GM23338 (cell line): ENCODE measurements at regions not wholly inside any gene's neighbourhood (a gene's known extent, or its start where the extent isn't known, plus 50 kb on each side); places are given as distances from the start of the nearest gene placed in this dataset.

Experiments
- ATAC-seq: fragments of 200-7000 bp; cut with Tn5 transposase; 3 replicates; pipeline ENCODE4 v1.9.1; 2020
- DNase-seq: peaks from one replicate; pipeline ENCODE4 v3.0.0-alpha.2; 2015; ENCODE audit warnings: low spot score
- H2AFZ ChIP-seq: fragments of 200-600 bp; sonication (generic); 2 replicates; pipeline ENCODE4 v1.8.0; 2016; ENCODE audit warnings: antibody characterized with exemption, mild to moderate bottlenecking, moderate library complexity
- H3F3A ChIP-seq: fragments of 200-600 bp; sonication (generic); replicated peaks from 2 replicates; pipeline ENCODE4 v1.8.0; 2017; ENCODE audit warnings: antibody characterized with exemption, mixed run types, low read depth
- H3K27ac ChIP-seq: fragments of 200-600 bp; sonication (generic); 2 replicates; pipeline ENCODE4 v1.6.1; 2016; ENCODE audit warnings: low read depth
- H3K27me3 ChIP-seq: fragments of 200-600 bp; sonication (generic); 2 replicates; pipeline ENCODE4 v1.8.0; 2016; ENCODE audit warnings: mild to moderate bottlenecking, mixed run types, moderate library complexity; ENCODE audit not compliant: insufficient read depth
- H3K36me3 ChIP-seq: fragments of 200-600 bp; sonication (generic); 2 replicates; pipeline ENCODE4 v1.8.0; 2016; ENCODE audit warnings: mild to moderate bottlenecking; ENCODE audit not compliant: insufficient read depth
- H3K4me1 ChIP-seq: fragments of 200-600 bp; sonication (generic); 2 replicates; pipeline ENCODE4 v1.8.0; 2016; ENCODE audit warnings: mild to moderate bottlenecking, moderate library complexity; ENCODE audit not compliant: insufficient read depth
- H3K4me2 ChIP-seq: fragments of 200-600 bp; sonication (generic); 2 replicates; pipeline ENCODE4 v1.7.1; 2017; ENCODE audit warnings: mixed run types
- H3K4me3 ChIP-seq: fragments of 200-600 bp; sonication (generic); 2 replicates; pipeline ENCODE4 v1.6.1; 2016; ENCODE audit warnings: mixed run types
- H3K79me2 ChIP-seq: fragments of 200-600 bp; sonication (generic); replicated peaks from 2 replicates; pipeline ENCODE4 v1.8.0; 2017; ENCODE audit warnings: mild to moderate bottlenecking; ENCODE audit not compliant: insufficient read depth
- H3K9me2 ChIP-seq: fragments of 200-600 bp; sonication (generic); 2 replicates; pipeline ENCODE4 v1.8.0; 2017; ENCODE audit not compliant: insufficient read depth
- H4K20me1 ChIP-seq: fragments of 200-600 bp; sonication (generic); replicated peaks from 2 replicates; pipeline ENCODE4 v1.8.0; 2017; ENCODE audit warnings: mild to moderate bottlenecking; ENCODE audit not compliant: insufficient read depth
- H3K27ac Mint-ChIP-seq: 2 replicates; pipeline ENCODE4 v1.8.0; 2020; ENCODE audit warnings: inconsistent platforms, mild to moderate bottlenecking, moderate library complexity, mixed read lengths
- H3K27me3 Mint-ChIP-seq: 3 replicates; pipeline ENCODE4 v1.8.0; 2022; ENCODE audit warnings: low read depth, mild to moderate bottlenecking, moderate library complexity, mixed read lengths, inconsistent platforms; ENCODE audit not compliant: insufficient read depth, poor library complexity
- H3K36me3 Mint-ChIP-seq: 3 replicates; pipeline ENCODE4 v1.8.0; 2021; ENCODE audit warnings: low read depth, mild to moderate bottlenecking, inconsistent platforms, moderate library complexity, mixed read lengths
- H3K4me1 Mint-ChIP-seq: 3 replicates; pipeline ENCODE4 v1.8.0; 2020; ENCODE audit warnings: mild to moderate bottlenecking, inconsistent platforms, mixed read lengths
- H3K4me3 Mint-ChIP-seq: 3 replicates; pipeline ENCODE4 v1.8.0; 2021; ENCODE audit warnings: moderate library complexity, mild to moderate bottlenecking, inconsistent platforms, mixed read lengths
- H3K9me3 Mint-ChIP-seq: 3 replicates; pipeline ENCODE4 v1.8.0; 2020; ENCODE audit warnings: moderate library complexity, mild to moderate bottlenecking, inconsistent platforms, mixed read lengths
- CREB1 ChIP-seq: fragments of 250-450 bp; sonication (Bioruptor Pico); IDR thresholded peaks from 2 replicates; pipeline ENCODE4 v1.5.0; 2020; ENCODE audit warnings: low read depth, mild to moderate bottlenecking, moderate library complexity
- EZH2 ChIP-seq: fragments of 200-600 bp; sonication (generic); IDR thresholded peaks from one replicate; pipeline ENCODE4 v1.8.0; 2017; ENCODE audit warnings: antibody characterized with exemption, mild to moderate bottlenecking, low read depth; ENCODE audit not compliant: unreplicated experiment
- EZH2phosphoT487 ChIP-seq: fragments of 200-600 bp; sonication (generic); IDR thresholded peaks from one replicate; pipeline ENCODE4 v1.8.1; 2018; ENCODE audit warnings: antibody characterized with exemption; ENCODE audit not compliant: unreplicated experiment
- JUNB ChIP-seq: IDR thresholded peaks from one replicate; pipeline ENCODE4 v1.6.1; 2016; ENCODE audit warnings: antibody characterized with exemption; ENCODE audit not compliant: unreplicated experiment
- NANOG ChIP-seq: IDR thresholded peaks from 2 replicates; pipeline ENCODE4 v1.6.1; 2016; ENCODE audit warnings: antibody characterized with exemption, borderline replicate concordance
- POLR2AphosphoS5 ChIP-seq: IDR thresholded peaks from 2 replicates; pipeline ENCODE4 v1.6.1; 2016; ENCODE audit warnings: antibody characterized with exemption, low read depth
- STAT1 ChIP-seq: IDR thresholded peaks from one replicate; pipeline ENCODE4 v1.6.1; 2016; ENCODE audit warnings: antibody characterized with exemption; ENCODE audit not compliant: unreplicated experiment
- ZNF114 ChIP-seq: fragments of 250-450 bp; sonication (Bioruptor Pico); IDR thresholded peaks from 2 replicates; pipeline ENCODE4 v1.5.0; 2020; ENCODE audit warnings: mild to moderate bottlenecking, moderate library complexity
- ZNF331 ChIP-seq: fragments of 250-450 bp; sonication (Bioruptor Pico); IDR thresholded peaks from 2 replicates; pipeline ENCODE4 v1.5.0; 2020; ENCODE audit warnings: low read depth, mild to moderate bottlenecking, moderate library complexity
- TF ChIP-seq, protein P1 (sequence below): IDR thresholded peaks from one replicate; pipeline ENCODE4 v1.6.1; 2018; ENCODE audit warnings: antibody characterized with exemption; ENCODE audit not compliant: unreplicated experiment
- TF ChIP-seq, protein P2 (sequence below): IDR thresholded peaks from 2 replicates; pipeline ENCODE4 v1.6.1; 2016; ENCODE audit warnings: antibody characterized with exemption
- TF ChIP-seq, protein P3 (sequence below), 2 experiments: fragments of 200-600 bp in 1 of 2; sonication (generic) in 1 of 2; conservative IDR thresholded peaks; 2 replicates each; pipeline versions ENCODE4 v1.5.1 to v1.6.1; 2016 to 2017; ENCODE audit warnings: antibody characterized with exemption in 2 of 2, low read depth in 2 of 2, mild to moderate bottlenecking in 2 of 2, moderate library complexity in 1 of 2
- TF ChIP-seq, protein P4 (sequence below): fragments of 250-450 bp; sonication (Bioruptor Pico); IDR thresholded peaks from 2 replicates; pipeline ENCODE4 v1.5.0; 2020; ENCODE audit warnings: mild to moderate bottlenecking, moderate library complexity

DNA sequence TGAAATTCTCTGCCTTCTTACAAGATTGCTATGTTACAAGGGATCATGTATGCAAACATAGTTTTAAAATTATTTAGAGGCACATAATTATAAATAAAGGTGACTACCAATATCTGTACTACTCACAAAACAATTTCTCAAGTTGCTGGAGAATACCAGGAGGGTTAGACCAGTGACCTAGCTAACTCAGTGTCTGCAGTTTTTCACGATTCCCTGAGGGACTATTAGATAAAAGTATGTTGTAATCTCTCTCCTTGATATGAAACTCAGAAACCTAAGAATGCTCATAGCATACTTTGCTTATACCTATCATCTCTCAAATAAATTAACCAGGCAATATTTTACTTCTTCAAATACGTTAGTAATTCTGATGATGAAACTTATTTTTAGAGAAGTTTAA lies 534.0 kb upstream of the ANKRD30A start:
- Histone ChIP-seq H3F3A (no peaks in the 10 kb centered on the region), H3K4me2 (no peak overlapping the region), H4K20me1 (no peaks in the 10 kb centered on the region), H3K9me2 (no peaks in the 10 kb centered on the region), H3K27me3 (no peaks in the 10 kb centered on the region), H3K79me2 (no peaks in the 10 kb centered on the region), H3K36me3 (no peaks in the 10 kb centered on the region), H2AFZ (no peak overlapping the region), H3K4me3 (no peak overlapping the region), H3K27ac (no peak overlapping the region), H3K4me1 (no peaks in the 10 kb centered on the region)
- Mint-ChIP-seq H3K36me3 (0 out of 3 replicates have a peak, but pooled peaks cover 4% of the 10 kb centered on the region), H3K27ac (no peak overlapping the region), H3K4me3 (no peak overlapping the region), H3K9me3 (peaks cover 4% of the 10 kb centered on the region; the same call in 2 of the 3 replicates), H3K27me3 (no peaks in the 10 kb centered on the region), H3K4me1 (no peaks in the 10 kb centered on the region)
- TF ChIP-seq, protein P1, sequence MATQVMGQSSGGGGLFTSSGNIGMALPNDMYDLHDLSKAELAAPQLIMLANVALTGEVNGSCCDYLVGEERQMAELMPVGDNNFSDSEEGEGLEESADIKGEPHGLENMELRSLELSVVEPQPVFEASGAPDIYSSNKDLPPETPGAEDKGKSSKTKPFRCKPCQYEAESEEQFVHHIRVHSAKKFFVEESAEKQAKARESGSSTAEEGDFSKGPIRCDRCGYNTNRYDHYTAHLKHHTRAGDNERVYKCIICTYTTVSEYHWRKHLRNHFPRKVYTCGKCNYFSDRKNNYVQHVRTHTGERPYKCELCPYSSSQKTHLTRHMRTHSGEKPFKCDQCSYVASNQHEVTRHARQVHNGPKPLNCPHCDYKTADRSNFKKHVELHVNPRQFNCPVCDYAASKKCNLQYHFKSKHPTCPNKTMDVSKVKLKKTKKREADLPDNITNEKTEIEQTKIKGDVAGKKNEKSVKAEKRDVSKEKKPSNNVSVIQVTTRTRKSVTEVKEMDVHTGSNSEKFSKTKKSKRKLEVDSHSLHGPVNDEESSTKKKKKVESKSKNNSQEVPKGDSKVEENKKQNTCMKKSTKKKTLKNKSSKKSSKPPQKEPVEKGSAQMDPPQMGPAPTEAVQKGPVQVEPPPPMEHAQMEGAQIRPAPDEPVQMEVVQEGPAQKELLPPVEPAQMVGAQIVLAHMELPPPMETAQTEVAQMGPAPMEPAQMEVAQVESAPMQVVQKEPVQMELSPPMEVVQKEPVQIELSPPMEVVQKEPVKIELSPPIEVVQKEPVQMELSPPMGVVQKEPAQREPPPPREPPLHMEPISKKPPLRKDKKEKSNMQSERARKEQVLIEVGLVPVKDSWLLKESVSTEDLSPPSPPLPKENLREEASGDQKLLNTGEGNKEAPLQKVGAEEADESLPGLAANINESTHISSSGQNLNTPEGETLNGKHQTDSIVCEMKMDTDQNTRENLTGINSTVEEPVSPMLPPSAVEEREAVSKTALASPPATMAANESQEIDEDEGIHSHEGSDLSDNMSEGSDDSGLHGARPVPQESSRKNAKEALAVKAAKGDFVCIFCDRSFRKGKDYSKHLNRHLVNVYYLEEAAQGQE = no peak
- TF ChIP-seq CREB1 (CRISPR knock-in tag) (no peak), ZNF114 (CRISPR knock-in tag) (no peak), EZH2phosphoT487 (no peak), STAT1 (no peak), JUNB (no peak), POLR2AphosphoS5 (no peak), NANOG (no peak), ZNF331 (CRISPR knock-in tag) (no peak), EZH2 (no peak)
- TF ChIP-seq, protein P2, sequence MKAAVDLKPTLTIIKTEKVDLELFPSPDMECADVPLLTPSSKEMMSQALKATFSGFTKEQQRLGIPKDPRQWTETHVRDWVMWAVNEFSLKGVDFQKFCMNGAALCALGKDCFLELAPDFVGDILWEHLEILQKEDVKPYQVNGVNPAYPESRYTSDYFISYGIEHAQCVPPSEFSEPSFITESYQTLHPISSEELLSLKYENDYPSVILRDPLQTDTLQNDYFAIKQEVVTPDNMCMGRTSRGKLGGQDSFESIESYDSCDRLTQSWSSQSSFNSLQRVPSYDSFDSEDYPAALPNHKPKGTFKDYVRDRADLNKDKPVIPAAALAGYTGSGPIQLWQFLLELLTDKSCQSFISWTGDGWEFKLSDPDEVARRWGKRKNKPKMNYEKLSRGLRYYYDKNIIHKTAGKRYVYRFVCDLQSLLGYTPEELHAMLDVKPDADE = no peak
- TF ChIP-seq, protein P3, sequence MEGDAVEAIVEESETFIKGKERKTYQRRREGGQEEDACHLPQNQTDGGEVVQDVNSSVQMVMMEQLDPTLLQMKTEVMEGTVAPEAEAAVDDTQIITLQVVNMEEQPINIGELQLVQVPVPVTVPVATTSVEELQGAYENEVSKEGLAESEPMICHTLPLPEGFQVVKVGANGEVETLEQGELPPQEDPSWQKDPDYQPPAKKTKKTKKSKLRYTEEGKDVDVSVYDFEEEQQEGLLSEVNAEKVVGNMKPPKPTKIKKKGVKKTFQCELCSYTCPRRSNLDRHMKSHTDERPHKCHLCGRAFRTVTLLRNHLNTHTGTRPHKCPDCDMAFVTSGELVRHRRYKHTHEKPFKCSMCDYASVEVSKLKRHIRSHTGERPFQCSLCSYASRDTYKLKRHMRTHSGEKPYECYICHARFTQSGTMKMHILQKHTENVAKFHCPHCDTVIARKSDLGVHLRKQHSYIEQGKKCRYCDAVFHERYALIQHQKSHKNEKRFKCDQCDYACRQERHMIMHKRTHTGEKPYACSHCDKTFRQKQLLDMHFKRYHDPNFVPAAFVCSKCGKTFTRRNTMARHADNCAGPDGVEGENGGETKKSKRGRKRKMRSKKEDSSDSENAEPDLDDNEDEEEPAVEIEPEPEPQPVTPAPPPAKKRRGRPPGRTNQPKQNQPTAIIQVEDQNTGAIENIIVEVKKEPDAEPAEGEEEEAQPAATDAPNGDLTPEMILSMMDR (conservative IDR thresholded peaks at IDR 0.05; ENCODE audit: low read depth in 2 of 2) = no peak
- TF ChIP-seq, protein P4, sequence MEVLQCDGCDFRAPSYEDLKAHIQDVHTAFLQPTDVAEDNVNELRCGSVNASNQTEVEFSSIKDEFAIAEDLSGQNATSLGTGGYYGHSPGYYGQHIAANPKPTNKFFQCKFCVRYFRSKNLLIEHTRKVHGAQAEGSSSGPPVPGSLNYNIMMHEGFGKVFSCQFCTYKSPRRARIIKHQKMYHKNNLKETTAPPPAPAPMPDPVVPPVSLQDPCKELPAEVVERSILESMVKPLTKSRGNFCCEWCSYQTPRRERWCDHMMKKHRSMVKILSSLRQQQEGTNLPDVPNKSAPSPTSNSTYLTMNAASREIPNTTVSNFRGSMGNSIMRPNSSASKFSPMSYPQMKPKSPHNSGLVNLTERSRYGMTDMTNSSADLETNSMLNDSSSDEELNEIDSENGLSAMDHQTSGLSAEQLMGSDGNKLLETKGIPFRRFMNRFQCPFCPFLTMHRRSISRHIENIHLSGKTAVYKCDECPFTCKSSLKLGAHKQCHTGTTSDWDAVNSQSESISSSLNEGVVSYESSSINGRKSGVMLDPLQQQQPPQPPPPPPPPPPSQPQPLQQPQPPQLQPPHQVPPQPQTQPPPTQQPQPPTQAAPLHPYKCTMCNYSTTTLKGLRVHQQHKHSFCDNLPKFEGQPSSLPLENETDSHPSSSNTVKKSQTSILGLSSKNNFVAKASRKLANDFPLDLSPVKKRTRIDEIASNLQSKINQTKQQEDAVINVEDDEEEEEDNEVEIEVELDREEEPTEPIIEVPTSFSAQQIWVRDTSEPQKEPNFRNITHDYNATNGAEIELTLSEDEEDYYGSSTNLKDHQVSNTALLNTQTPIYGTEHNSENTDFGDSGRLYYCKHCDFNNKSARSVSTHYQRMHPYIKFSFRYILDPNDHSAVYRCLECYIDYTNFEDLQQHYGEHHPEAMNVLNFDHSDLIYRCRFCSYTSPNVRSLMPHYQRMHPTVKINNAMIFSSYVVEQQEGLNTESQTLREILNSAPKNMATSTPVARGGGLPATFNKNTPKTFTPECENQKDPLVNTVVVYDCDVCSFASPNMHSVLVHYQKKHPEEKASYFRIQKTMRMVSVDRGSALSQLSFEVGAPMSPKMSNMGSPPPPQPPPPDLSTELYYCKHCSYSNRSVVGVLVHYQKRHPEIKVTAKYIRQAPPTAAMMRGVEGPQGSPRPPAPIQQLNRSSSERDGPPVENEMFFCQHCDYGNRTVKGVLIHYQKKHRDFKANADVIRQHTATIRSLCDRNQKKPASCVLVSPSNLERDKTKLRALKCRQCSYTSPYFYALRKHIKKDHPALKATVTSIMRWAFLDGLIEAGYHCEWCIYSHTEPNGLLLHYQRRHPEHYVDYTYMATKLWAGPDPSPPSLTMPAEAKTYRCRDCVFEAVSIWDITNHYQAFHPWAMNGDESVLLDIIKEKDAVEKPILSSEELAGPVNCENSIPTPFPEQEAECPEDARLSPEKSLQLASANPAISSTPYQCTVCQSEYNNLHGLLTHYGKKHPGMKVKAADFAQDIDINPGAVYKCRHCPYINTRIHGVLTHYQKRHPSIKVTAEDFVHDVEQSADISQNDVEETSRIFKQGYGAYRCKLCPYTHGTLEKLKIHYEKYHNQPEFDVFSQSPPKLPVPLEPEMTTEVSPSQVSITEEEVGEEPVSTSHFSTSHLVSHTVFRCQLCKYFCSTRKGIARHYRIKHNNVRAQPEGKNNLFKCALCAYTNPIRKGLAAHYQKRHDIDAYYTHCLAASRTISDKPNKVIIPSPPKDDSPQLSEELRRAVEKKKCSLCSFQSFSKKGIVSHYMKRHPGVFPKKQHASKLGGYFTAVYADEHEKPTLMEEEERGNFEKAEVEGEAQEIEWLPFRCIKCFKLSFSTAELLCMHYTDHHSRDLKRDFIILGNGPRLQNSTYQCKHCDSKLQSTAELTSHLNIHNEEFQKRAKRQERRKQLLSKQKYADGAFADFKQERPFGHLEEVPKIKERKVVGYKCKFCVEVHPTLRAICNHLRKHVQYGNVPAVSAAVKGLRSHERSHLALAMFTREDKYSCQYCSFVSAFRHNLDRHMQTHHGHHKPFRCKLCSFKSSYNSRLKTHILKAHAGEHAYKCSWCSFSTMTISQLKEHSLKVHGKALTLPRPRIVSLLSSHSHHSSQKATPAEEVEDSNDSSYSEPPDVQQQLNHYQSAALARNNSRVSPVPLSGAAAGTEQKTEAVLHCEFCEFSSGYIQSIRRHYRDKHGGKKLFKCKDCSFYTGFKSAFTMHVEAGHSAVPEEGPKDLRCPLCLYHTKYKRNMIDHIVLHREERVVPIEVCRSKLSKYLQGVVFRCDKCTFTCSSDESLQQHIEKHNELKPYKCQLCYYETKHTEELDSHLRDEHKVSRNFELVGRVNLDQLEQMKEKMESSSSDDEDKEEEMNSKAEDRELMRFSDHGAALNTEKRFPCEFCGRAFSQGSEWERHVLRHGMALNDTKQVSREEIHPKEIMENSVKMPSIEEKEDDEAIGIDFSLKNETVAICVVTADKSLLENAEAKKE (CRISPR knock-in tag) = no peak
- no peak for DNase-seq
- ATAC-seq = no peak
